ENCODE measurements at regions not wholly inside any gene's neighbourhood (a gene's known extent, or its start where the extent isn't known, plus 50 kb on each side); places are given as distances from the start of the nearest gene placed in this dataset.
"Not testable (repeated sequence)": the region's sequence is repeated elsewhere in the genome, so short reads cannot be mapped to it uniquely, and the experiment has no call there.

DNA sequence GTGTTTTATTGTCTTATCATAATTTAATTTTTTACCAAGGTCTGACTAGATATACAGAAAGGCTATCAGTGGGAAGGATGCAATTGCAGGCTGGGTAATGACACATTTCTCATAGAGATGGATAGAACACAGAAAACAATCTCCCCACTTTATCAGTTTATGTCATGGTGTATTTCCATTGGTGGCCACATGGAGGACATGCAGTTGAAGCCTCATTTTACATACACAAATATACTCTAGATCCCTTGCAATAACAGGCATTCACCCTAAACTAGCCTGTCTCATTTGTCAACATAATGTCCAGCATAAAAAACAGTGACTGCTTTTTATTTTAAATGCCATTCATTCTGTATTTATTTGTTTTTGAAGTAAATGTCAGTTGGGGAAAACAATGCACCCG, 526.3 kb downstream of the GABRG2 start:
- no peak overlapping the region for H3K27ac Mint-ChIP-seq

GRCh38 chr5:162603443-162604070, 536.0 kb downstream of the GABRG2 start:
- H3K4me1 Mint-ChIP-seq (ENCODE audit: unreplicated experiment) = no peaks in the 10 kb centered on the region
- DNase-seq (ENCODE audit: extremely low spot score, unreplicated experiment) = no peak
- H3K27me3 Mint-ChIP-seq = no peaks in the 10 kb centered on the region
- no peak overlapping the region for H3K4me3 Mint-ChIP-seq
- H3K27ac Mint-ChIP-seq = no peak overlapping the region
- no peaks in the 10 kb centered on the region for H3K9me3 Mint-ChIP-seq
- TF ChIP-seq, protein P1, sequence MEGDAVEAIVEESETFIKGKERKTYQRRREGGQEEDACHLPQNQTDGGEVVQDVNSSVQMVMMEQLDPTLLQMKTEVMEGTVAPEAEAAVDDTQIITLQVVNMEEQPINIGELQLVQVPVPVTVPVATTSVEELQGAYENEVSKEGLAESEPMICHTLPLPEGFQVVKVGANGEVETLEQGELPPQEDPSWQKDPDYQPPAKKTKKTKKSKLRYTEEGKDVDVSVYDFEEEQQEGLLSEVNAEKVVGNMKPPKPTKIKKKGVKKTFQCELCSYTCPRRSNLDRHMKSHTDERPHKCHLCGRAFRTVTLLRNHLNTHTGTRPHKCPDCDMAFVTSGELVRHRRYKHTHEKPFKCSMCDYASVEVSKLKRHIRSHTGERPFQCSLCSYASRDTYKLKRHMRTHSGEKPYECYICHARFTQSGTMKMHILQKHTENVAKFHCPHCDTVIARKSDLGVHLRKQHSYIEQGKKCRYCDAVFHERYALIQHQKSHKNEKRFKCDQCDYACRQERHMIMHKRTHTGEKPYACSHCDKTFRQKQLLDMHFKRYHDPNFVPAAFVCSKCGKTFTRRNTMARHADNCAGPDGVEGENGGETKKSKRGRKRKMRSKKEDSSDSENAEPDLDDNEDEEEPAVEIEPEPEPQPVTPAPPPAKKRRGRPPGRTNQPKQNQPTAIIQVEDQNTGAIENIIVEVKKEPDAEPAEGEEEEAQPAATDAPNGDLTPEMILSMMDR (conservative IDR thresholded peaks at IDR 0.05) = no peak
- H3K36me3 Mint-ChIP-seq = no peaks in the 10 kb centered on the region

More for the DNA sequence above, 526.3 kb downstream of the GABRG2 start:
- TF ChIP-seq, protein P1 (conservative IDR thresholded peaks at IDR 0.05) = peak; percentile 69
- Mint-ChIP-seq H3K9me3 (no peaks in the 10 kb centered on the region), H3K36me3 (no peaks in the 10 kb centered on the region), H3K4me3 (no peak overlapping the region), H3K4me1 (ENCODE audit: unreplicated experiment) (no peaks in the 10 kb centered on the region), H3K27me3 (no peaks in the 10 kb centered on the region)
- no peak for DNase-seq (ENCODE audit: extremely low spot score, unreplicated experiment)

- no peak overlapping the region for H3K27ac Mint-ChIP-seq
- TF ChIP-seq, protein P1 (conservative IDR thresholded peaks at IDR 0.05) = peak; percentile 70
- H3K4me1 Mint-ChIP-seq (ENCODE audit: unreplicated experiment) = no peaks in the 10 kb centered on the region
- H3K4me3 Mint-ChIP-seq = no peak overlapping the region
- H3K9me3 Mint-ChIP-seq = no peaks in the 10 kb centered on the region
- H3K36me3 Mint-ChIP-seq = no peaks in the 10 kb centered on the region
- no peak for DNase-seq (ENCODE audit: extremely low spot score, unreplicated experiment)
- H3K27me3 Mint-ChIP-seq = no peaks in the 10 kb centered on the region
These were observed 540.3 kb downstream of the GABRG2 start for GRCh38 chr5:162607879-162608278.

DNA sequence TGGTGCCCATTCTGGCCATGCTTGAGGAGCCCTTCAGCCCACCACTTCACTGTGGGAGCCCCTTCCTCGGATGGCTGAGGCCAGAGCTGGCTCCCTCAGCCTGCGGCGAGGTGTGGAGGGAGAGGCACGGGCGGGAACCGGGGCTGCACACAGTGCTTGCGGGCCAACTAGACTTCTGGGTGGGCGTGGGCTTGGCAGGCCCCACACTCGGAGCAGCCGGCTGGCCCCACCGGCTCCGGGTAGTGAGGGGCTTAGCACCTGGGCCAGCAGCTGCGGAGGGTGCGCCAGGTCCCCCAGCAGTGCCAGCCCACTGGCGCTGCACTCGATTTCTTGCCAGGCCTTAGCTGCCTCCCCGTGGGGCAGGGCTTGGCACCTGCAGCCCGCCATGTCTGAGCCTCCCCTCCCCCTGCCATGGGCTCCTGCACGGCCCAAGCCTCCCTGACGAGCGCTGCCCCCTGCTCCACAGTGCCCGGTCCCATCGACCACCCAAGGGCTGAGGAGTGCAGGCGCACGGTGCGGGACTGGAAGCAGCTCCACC, 554.2 kb downstream of the GABRG2 start:
- DNase-seq (ENCODE audit: extremely low spot score, unreplicated experiment); H3K36me3 Mint-ChIP-seq; H3K27me3 Mint-ChIP-seq: not testable (repeated sequence)

DNA sequence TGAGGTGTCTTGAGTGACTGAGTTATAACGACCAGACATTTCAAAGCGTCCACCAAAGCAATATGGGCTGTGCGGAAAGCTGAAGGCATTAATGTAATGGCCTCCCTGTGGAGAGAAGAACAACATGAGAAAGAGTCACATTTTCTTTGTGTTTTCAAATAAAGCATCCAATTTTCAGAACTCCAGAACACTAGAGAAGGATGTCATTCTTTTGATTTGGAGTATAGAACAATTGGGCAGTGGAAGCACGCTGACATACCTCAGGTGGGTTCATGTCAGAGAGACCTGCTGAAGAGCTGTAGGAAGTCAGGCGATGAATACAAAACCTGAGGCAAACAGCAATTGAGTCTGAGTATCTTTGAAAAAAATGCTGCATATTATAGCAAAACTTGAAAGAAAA, 556.5 kb downstream of the GABRG2 start:
- H3K9me3 Mint-ChIP-seq = peaks cover 11% of the 10 kb centered on the region
- no peaks in the 10 kb centered on the region for H3K27me3 Mint-ChIP-seq

More for the DNA sequence above, 554.2 kb downstream of the GABRG2 start:
- H3K4me3 Mint-ChIP-seq; H3K27ac Mint-ChIP-seq; H3K4me1 Mint-ChIP-seq (ENCODE audit: unreplicated experiment); H3K9me3 Mint-ChIP-seq: not testable (repeated sequence)

DNA sequence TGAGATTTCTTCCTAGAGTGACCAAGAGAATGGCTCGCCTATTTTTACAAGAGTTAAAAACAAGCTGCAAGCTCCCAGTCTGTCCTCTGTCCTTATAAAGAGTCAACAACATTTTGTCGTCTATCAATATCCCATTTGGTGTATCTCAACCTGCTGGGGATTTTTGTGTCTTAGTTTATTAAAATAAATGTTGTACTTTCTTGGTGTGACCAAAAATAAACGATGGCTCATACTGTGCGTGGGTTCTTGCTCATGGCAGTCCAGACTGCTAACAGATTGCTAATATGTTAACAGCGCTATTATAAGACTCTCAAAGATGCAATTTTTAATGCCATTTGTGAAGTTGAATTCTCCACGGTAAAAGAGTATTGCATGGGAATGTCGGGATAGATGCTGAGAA, 569.9 kb downstream of the GABRG2 start:
- H3K36me3 Mint-ChIP-seq = no peaks in the 10 kb centered on the region
- H3K9me3 Mint-ChIP-seq = peaks cover 6% of the 10 kb centered on the region
- H3K4me3 Mint-ChIP-seq = no peak overlapping the region
- no peak overlapping the region for H3K27ac Mint-ChIP-seq
- TF ChIP-seq, protein P1 (conservative IDR thresholded peaks at IDR 0.05) = no peak
- no peaks in the 10 kb centered on the region for H3K27me3 Mint-ChIP-seq
- no peak for DNase-seq (ENCODE audit: extremely low spot score, unreplicated experiment)
- no peaks in the 10 kb centered on the region for H3K4me1 Mint-ChIP-seq (ENCODE audit: unreplicated experiment)

More for the DNA sequence above, 556.5 kb downstream of the GABRG2 start:
- no peak overlapping the region for H3K4me3 Mint-ChIP-seq
- no peaks in the 10 kb centered on the region for H3K36me3 Mint-ChIP-seq
- no peaks in the 10 kb centered on the region for H3K4me1 Mint-ChIP-seq (ENCODE audit: unreplicated experiment)
- TF ChIP-seq, protein P1 (conservative IDR thresholded peaks at IDR 0.05) = no peak
- no peak overlapping the region for H3K27ac Mint-ChIP-seq
- DNase-seq (ENCODE audit: extremely low spot score, unreplicated experiment) = no peak

Measured in type B pancreatic cell (in vitro differentiated cells).